ENCODE measurements at regions not wholly inside any gene's neighbourhood (a gene's known extent, or its start where the extent isn't known, plus 50 kb on each side); places are given as distances from the start of the nearest gene placed in this dataset.

- Histone ChIP-seq H3K27me3 (replicated peaks; ENCODE audit: control insufficient read depth, insufficient read depth, low read length) (no peaks in the 10 kb centered on the region), H3K36me3 (ENCODE audit: control insufficient read depth, insufficient read depth, low read length) (no peaks in the 10 kb centered on the region), H3K4me3 (replicated peaks; ENCODE audit: low read depth, low read length) (no peak overlapping the region)
- TF ChIP-seq CTCF (IDR thresholded peaks at IDR 0.05; ENCODE audit: insufficient read depth, low read length, poor library complexity, severe bottlenecking) = no peak
- DNase-seq (ENCODE audit: extremely low read depth, insufficient read length) = no peak
Observed at GRCh38 chr13:108093616-108094015, 121.7 kb downstream of the LIG4 start.

GRCh38 chr13:108087810-108088209 lies 127.5 kb downstream of the LIG4 start:
- no peak for TF ChIP-seq CTCF (IDR thresholded peaks at IDR 0.05; ENCODE audit: insufficient read depth, low read length, poor library complexity, severe bottlenecking)
- no peak for DNase-seq (ENCODE audit: extremely low read depth, insufficient read length)
- H3K27me3 ChIP-seq (replicated peaks; ENCODE audit: control insufficient read depth, insufficient read depth, low read length) = no peaks in the 10 kb centered on the region
- H3K36me3 ChIP-seq (ENCODE audit: control insufficient read depth, insufficient read depth, low read length) = no peaks in the 10 kb centered on the region
- H3K4me3 ChIP-seq (replicated peaks; ENCODE audit: low read depth, low read length) = no peak overlapping the region

GRCh38 chr13:108086678-108087077 lies 128.7 kb downstream of the LIG4 start:
- DNase-seq (ENCODE audit: extremely low read depth, insufficient read length) = no peak
- H3K27me3 ChIP-seq (replicated peaks; ENCODE audit: control insufficient read depth, insufficient read depth, low read length) = no peaks in the 10 kb centered on the region

GRCh38 chr13:108084840-108085239 lies 130.5 kb downstream of the LIG4 start:
- no peak for DNase-seq (ENCODE audit: extremely low read depth, insufficient read length)
- no peak for TF ChIP-seq CTCF (IDR thresholded peaks at IDR 0.05; ENCODE audit: insufficient read depth, low read length, poor library complexity, severe bottlenecking)
- no peaks in the 10 kb centered on the region for H3K27me3 ChIP-seq (replicated peaks; ENCODE audit: control insufficient read depth, insufficient read depth, low read length)
- no peak overlapping the region for H3K4me3 ChIP-seq (replicated peaks; ENCODE audit: low read depth, low read length)
- H3K36me3 ChIP-seq (ENCODE audit: control insufficient read depth, insufficient read depth, low read length) = no peaks in the 10 kb centered on the region

More at GRCh38 chr13:108086678-108087077, 128.7 kb downstream of the LIG4 start:
- Histone ChIP-seq H3K4me3 (replicated peaks; ENCODE audit: low read depth, low read length) (no peak overlapping the region), H3K36me3 (ENCODE audit: control insufficient read depth, insufficient read depth, low read length) (no peaks in the 10 kb centered on the region)
- TF ChIP-seq CTCF (IDR thresholded peaks at IDR 0.05; ENCODE audit: insufficient read depth, low read length, poor library complexity, severe bottlenecking) = no peak

- TF ChIP-seq CTCF (IDR thresholded peaks at IDR 0.05; ENCODE audit: insufficient read depth, low read length, poor library complexity, severe bottlenecking) = no peak
- H3K4me3 ChIP-seq (replicated peaks; ENCODE audit: low read depth, low read length) = no peak overlapping the region
- no peaks in the 10 kb centered on the region for H3K36me3 ChIP-seq (ENCODE audit: control insufficient read depth, insufficient read depth, low read length)
- DNase-seq (ENCODE audit: extremely low read depth, insufficient read length) = no peak
- no peaks in the 10 kb centered on the region for H3K27me3 ChIP-seq (replicated peaks; ENCODE audit: control insufficient read depth, insufficient read depth, low read length)
Observed at GRCh38 chr13:108083056-108083455, 132.3 kb downstream of the LIG4 start.

GRCh38 chr13:108082481-108082880 lies 132.9 kb downstream of the LIG4 start:
- H3K4me3 ChIP-seq (replicated peaks; ENCODE audit: low read depth, low read length) = no peak overlapping the region
- H3K27me3 ChIP-seq (replicated peaks; ENCODE audit: control insufficient read depth, insufficient read depth, low read length) = no peaks in the 10 kb centered on the region
- no peak for TF ChIP-seq CTCF (IDR thresholded peaks at IDR 0.05; ENCODE audit: insufficient read depth, low read length, poor library complexity, severe bottlenecking)

More at GRCh38 chr13:108082481-108082880, 132.9 kb downstream of the LIG4 start:
- DNase-seq (ENCODE audit: extremely low read depth, insufficient read length) = no peak
- H3K36me3 ChIP-seq (ENCODE audit: control insufficient read depth, insufficient read depth, low read length) = no peaks in the 10 kb centered on the region
